GM12878 (cell line): ENCODE measurements at regions not wholly inside any gene's neighbourhood (a gene's known extent, or its start where the extent isn't known, plus 50 kb on each side); places are given as distances from the start of the nearest gene placed in this dataset.

Experiments
- FOXK2 ChIP-seq: fragments of 450-650 bp; IDR thresholded peaks from 2 replicates; pipeline ENCODE4 v1.6.1; 2017; ENCODE audit warnings: mild to moderate bottlenecking, moderate library complexity
- KDM1A ChIP-seq: fragments of 200-600 bp; sonication (generic); IDR thresholded peaks from 2 replicates; pipeline ENCODE4 v1.6.1; 2016; ENCODE audit warnings: borderline replicate concordance
- NFIC ChIP-seq: IDR thresholded peaks from 2 replicates; pipeline ENCODE4 v1.6.1; 2012; ENCODE audit warnings: low read depth, mild to moderate bottlenecking, inconsistent platforms, low read length, moderate library complexity
- REST ChIP-seq: IDR thresholded peaks from 2 replicates; pipeline ENCODE4 v1.6.1; 2012; ENCODE audit warnings: mild to moderate bottlenecking, low read depth, low read length
- SMAD1 ChIP-seq: fragments of 450-650 bp; IDR thresholded peaks from 2 replicates; pipeline ENCODE4 v1.6.1; 2018; ENCODE audit warnings: mild to moderate bottlenecking, low read depth; ENCODE audit not compliant: partially characterized antibody
- ZBED1 ChIP-seq: IDR thresholded peaks from 2 replicates; pipeline ENCODE4 v1.6.1; 2016; ENCODE audit warnings: borderline replicate concordance
- TF ChIP-seq, protein P1 (sequence below): fragments of 450-650 bp; IDR thresholded peaks from 2 replicates; pipeline ENCODE4 v1.6.1; 2017; ENCODE audit warnings: borderline replicate concordance
- TF ChIP-seq, protein P2 (sequence below): fragments of 450-650 bp; IDR thresholded peaks from 2 replicates; pipeline ENCODE4 v1.6.1; 2016; ENCODE audit warnings: mild to moderate bottlenecking
- TF ChIP-seq, protein P3 (sequence below), 3 experiments: IDR thresholded peaks in 2 of 3; conservative IDR thresholded peaks in 1 of 3; 2 replicates each; pipeline ENCODE4 v1.5.1; 2011; ENCODE audit warnings: low read depth in 3 of 3, low read length in 3 of 3, mild to moderate bottlenecking in 3 of 3, control low read depth in 2 of 3, moderate library complexity in 2 of 3, inconsistent platforms in 1 of 3, mixed read lengths in 1 of 3; ENCODE audit not compliant: control insufficient read depth in 2 of 3, insufficient read depth in 1 of 3; ENCODE audit errors: extremely low read depth in 1 of 3
- TF ChIP-seq, protein P4 (sequence below): fragments of 450-650 bp; formaldehyde crosslinking; IDR thresholded peaks from 2 replicates; pipeline ENCODE4 v1.4.0; 2022; ENCODE audit warnings: mild to moderate bottlenecking, moderate library complexity

GRCh38 chr6:112470376-112470775 lies 123.2 kb downstream of the RFPL4B start (continued):
- TF ChIP-seq, protein P1, sequence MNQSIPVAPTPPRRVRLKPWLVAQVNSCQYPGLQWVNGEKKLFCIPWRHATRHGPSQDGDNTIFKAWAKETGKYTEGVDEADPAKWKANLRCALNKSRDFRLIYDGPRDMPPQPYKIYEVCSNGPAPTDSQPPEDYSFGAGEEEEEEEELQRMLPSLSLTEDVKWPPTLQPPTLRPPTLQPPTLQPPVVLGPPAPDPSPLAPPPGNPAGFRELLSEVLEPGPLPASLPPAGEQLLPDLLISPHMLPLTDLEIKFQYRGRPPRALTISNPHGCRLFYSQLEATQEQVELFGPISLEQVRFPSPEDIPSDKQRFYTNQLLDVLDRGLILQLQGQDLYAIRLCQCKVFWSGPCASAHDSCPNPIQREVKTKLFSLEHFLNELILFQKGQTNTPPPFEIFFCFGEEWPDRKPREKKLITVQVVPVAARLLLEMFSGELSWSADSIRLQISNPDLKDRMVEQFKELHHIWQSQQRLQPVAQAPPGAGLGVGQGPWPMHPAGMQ = no peak
- TF ChIP-seq KDM1A (no peak), NFIC (no peak), ZBED1 (no peak), SMAD1 (no peak), FOXK2 (no peak), REST (no peak)
- TF ChIP-seq, protein P2, sequence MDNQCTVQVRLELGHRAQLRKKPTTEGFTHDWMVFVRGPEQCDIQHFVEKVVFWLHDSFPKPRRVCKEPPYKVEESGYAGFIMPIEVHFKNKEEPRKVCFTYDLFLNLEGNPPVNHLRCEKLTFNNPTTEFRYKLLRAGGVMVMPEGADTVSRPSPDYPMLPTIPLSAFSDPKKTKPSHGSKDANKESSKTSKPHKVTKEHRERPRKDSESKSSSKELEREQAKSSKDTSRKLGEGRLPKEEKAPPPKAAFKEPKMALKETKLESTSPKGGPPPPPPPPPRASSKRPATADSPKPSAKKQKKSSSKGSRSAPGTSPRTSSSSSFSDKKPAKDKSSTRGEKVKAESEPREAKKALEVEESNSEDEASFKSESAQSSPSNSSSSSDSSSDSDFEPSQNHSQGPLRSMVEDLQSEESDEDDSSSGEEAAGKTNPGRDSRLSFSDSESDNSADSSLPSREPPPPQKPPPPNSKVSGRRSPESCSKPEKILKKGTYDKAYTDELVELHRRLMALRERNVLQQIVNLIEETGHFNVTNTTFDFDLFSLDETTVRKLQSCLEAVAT = no peak
- TF ChIP-seq, protein P3, sequence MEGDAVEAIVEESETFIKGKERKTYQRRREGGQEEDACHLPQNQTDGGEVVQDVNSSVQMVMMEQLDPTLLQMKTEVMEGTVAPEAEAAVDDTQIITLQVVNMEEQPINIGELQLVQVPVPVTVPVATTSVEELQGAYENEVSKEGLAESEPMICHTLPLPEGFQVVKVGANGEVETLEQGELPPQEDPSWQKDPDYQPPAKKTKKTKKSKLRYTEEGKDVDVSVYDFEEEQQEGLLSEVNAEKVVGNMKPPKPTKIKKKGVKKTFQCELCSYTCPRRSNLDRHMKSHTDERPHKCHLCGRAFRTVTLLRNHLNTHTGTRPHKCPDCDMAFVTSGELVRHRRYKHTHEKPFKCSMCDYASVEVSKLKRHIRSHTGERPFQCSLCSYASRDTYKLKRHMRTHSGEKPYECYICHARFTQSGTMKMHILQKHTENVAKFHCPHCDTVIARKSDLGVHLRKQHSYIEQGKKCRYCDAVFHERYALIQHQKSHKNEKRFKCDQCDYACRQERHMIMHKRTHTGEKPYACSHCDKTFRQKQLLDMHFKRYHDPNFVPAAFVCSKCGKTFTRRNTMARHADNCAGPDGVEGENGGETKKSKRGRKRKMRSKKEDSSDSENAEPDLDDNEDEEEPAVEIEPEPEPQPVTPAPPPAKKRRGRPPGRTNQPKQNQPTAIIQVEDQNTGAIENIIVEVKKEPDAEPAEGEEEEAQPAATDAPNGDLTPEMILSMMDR (IDR thresholded peaks at IDR 0.05 in 2 of 3, conservative IDR thresholded peaks at IDR 0.05 in 1 of 3; ENCODE audit: control insufficient read depth in 2 of 3, extremely low read depth in 1 of 3, insufficient read depth in 1 of 3, low read depth in 3 of 3, low read length in 3 of 3) = no peak
- TF ChIP-seq, protein P4, sequence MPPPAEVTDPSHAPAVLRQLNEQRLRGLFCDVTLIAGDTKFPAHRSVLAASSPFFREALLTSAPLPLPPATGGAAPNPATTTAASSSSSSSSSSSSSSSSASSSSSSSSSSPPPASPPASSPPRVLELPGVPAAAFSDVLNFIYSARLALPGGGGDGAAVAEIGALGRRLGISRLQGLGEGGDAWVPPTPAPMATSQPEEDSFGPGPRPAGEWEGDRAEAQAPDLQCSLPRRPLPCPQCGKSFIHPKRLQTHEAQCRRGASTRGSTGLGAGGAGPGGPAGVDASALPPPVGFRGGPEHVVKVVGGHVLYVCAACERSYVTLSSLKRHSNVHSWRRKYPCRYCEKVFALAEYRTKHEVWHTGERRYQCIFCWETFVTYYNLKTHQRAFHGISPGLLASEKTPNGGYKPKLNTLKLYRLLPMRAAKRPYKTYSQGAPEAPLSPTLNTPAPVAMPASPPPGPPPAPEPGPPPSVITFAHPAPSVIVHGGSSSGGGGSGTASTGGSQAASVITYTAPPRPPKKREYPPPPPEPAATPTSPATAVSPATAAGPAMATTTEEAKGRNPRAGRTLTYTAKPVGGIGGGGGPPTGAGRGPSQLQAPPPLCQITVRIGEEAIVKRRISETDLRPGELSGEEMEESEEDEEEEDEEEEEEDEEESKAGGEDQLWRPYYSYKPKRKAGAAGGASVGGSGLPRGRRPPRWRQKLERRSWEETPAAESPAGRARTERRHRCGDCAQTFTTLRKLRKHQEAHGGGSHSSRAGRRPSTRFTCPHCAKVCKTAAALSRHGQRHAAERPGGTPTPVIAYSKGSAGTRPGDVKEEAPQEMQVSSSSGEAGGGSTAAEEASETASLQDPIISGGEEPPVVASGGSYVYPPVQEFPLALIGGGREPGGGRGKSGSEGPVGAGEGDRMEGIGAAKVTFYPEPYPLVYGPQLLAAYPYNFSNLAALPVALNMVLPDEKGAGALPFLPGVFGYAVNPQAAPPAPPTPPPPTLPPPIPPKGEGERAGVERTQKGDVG (CRISPR knock-in tag) = no peak
